Adrenal gland (tissue), 9 donors: ENCODE measurements at regions not wholly inside any gene's neighbourhood (a gene's known extent, or its start where the extent isn't known, plus 50 kb on each side); places are given as distances from the start of the nearest gene placed in this dataset.

Source experiments
- DNase-seq, 7 donors: peaks; one replicate each; pipeline ENCODE4 v3.0.0-alpha.2; 2019 to 2020
- H3K27ac ChIP-seq, 5 donors: fragments of 200-600 bp; sonication (generic) in 4 of 5; 1 replicate in 3 of 5; 2 replicates in 2 of 5; pipeline versions ENCODE4 v1.5.1 to v1.8.0; 2016 to 2020; ENCODE audit warnings: mild to moderate bottlenecking in 1 of 5
- H3K27me3 ChIP-seq: fragments of 200-600 bp; 2 replicates; pipeline ENCODE4 v1.8.0; 2021
- H3K36me3 ChIP-seq, 2 donors: fragments of 200-600 bp; replicated peaks in 1 of 2; 1 replicate in 1 of 2; 2 replicates in 1 of 2; pipeline versions ENCODE4 v1.5.1 to v1.8.0; 2018 to 2022
- H3K4me1 ChIP-seq, 2 donors: fragments of 200-600 bp; replicated peaks in 1 of 2; 1 replicate in 1 of 2; 2 replicates in 1 of 2; pipeline versions ENCODE4 v1.5.1 to v1.8.0; 2018 to 2021
- H3K4me3 ChIP-seq, 4 donors: fragments of 200-600 bp; sonication (generic) in 3 of 4; one replicate each; pipeline ENCODE4 v1.5.1; 2016 to 2018
- H3K9me3 ChIP-seq, 3 donors: fragments of 200-600 bp; sonication (generic) in 1 of 3; replicated peaks in 1 of 3; 1 replicate in 2 of 3; 2 replicates in 1 of 3; pipeline versions ENCODE4 v1.5.1 to v1.8.0; 2016 to 2021
- POLR2A ChIP-seq, 2 donors: fragments of 450-650 bp; IDR thresholded peaks; one replicate each; pipeline ENCODE4 v1.6.1; 2017; ENCODE audit warnings: antibody characterized with exemption in 2 of 2, mild to moderate bottlenecking in 2 of 2, moderate library complexity in 1 of 2
- WGBS, 4 donors: extraction: QIAGEN DNeasy Blood & Tissue Kit in 2 of 4; methylation state at CpG; one replicate each; pipeline versions ENCODE4 v1.1.5 to v1.1.7; 2013 to 2017; 5-methylcytosine and 5-hydroxymethylcytosine counted together
- intact Hi-C, 2 donors: fragments of 100-400 bp; cut with DNase I; formaldehyde crosslinking; loops; one replicate each; pipeline versions ENCODE4 v1.14.1 to v1.15.0; 2022 to 2023
- TF ChIP-seq, protein P1 (sequence below), 6 experiments: fragments of 450-650 bp in 4 of 6; fragments of 200-600 bp in 2 of 6; sonication (generic) in 1 of 6; IDR thresholded peaks; 1 replicate in 5 of 6; 2 replicates in 1 of 6; pipeline versions ENCODE4 v1.5.1 to v1.8.0; 2016 to 2021; ENCODE audit warnings: antibody characterized with exemption in 6 of 6, mild to moderate bottlenecking in 2 of 6, moderate library complexity in 1 of 6
- donor health status: healthy with polysubstance abuse.
- donor health status: Bipolar disorder and iron deficiency.
- donor health status: DM: yes; HTN: yes; CAD: no.
- donor health status: DM: no; HTN: no; CAD: no.
- donor health status: DM: no; HTN: no; CAD: no.

DNA sequence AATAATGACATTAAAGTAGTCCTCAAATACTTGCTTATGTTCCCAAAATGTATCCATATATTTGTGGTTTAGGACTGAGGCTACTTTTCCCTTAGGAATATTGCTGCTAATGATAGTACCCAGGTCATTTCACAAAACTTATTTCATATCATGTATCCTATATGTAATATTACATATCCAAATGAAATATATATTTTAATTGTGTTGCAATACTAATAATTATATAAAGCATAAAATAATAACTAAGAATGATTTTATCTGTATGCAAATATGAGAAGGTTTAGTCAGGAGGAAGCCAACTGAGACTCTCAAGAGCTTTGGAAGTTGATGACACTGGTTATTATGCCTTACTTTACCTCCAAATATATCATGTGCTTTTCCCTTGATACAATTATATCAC, 231.5 kb upstream of the KLF14 start:
- DNase-seq: no peak
- no peaks in the 10 kb centered on the region for H3K27me3 ChIP-seq
- peaks cover 0 to 20% of the 10 kb centered on the region in 2 donors for H3K36me3 ChIP-seq
- H3K27ac ChIP-seq: no peak overlapping the region
- H3K9me3 ChIP-seq: no peaks in the 10 kb centered on the region
- intact Hi-C loops: no loop called here
- no peak for TF ChIP-seq POLR2A (IDR thresholded peaks at IDR 0.05)
- TF ChIP-seq, protein P1, sequence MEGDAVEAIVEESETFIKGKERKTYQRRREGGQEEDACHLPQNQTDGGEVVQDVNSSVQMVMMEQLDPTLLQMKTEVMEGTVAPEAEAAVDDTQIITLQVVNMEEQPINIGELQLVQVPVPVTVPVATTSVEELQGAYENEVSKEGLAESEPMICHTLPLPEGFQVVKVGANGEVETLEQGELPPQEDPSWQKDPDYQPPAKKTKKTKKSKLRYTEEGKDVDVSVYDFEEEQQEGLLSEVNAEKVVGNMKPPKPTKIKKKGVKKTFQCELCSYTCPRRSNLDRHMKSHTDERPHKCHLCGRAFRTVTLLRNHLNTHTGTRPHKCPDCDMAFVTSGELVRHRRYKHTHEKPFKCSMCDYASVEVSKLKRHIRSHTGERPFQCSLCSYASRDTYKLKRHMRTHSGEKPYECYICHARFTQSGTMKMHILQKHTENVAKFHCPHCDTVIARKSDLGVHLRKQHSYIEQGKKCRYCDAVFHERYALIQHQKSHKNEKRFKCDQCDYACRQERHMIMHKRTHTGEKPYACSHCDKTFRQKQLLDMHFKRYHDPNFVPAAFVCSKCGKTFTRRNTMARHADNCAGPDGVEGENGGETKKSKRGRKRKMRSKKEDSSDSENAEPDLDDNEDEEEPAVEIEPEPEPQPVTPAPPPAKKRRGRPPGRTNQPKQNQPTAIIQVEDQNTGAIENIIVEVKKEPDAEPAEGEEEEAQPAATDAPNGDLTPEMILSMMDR (IDR thresholded peaks at IDR 0.05): no peak
- peaks cover 11 to 48% of the 10 kb centered on the region in 2 donors for H3K4me1 ChIP-seq
- no peak overlapping the region for H3K4me3 ChIP-seq

DNA sequence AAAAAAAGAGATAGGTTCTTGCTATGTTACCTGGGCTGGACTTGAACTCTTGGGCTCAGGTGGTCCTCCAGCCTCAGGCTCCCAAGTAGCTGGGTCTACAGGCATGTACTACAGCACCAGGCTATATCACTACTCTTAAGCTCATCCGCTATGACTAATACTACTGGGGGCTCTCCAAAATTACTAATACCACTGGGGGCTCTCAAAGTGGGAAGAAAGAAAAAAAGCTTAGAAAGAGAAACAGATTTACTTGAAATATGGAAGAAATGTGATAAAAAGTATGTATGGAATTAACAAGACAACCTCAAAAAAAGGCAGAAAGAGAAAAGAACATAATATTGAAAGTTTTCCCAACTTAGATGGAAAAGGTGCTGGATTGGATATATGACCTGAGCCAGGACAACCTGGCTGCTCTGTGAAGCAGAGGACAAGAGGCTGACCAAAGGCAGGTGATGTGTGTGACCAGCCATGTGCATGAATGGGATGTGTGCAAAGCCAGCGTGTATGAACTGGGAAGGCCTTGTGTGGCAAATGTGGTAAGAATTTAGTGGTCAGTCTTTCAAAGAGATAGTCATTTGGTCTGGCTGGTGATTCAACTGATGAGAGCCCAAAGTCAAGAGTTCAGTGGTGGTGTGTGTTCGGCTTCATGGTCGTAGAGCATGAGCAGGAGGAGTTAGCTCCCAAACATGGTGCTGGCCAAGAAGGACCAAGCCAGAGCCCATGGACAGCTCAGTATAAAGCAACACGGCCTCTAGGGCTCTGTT, 232.4 kb upstream of the KLF14 start:
- peaks cover 14 to 46% of the 10 kb centered on the region in 2 donors for H3K4me1 ChIP-seq
- no peaks in the 10 kb centered on the region for H3K9me3 ChIP-seq
- peaks cover 0 to 20% of the 10 kb centered on the region in 2 donors for H3K36me3 ChIP-seq
- H3K4me3 ChIP-seq: no peak overlapping the region
- WGBS, 4 donors: 91 to 96% (median 94%) methylated on average over 5 of the region's 5 CpGs
- TF ChIP-seq, protein P1 (IDR thresholded peaks at IDR 0.05): no peak
- no peak for TF ChIP-seq POLR2A (IDR thresholded peaks at IDR 0.05)
- DNase-seq: no peak
- no peak overlapping the region for H3K27ac ChIP-seq
- no peaks in the 10 kb centered on the region for H3K27me3 ChIP-seq
- intact Hi-C loops: no loop called here

DNA sequence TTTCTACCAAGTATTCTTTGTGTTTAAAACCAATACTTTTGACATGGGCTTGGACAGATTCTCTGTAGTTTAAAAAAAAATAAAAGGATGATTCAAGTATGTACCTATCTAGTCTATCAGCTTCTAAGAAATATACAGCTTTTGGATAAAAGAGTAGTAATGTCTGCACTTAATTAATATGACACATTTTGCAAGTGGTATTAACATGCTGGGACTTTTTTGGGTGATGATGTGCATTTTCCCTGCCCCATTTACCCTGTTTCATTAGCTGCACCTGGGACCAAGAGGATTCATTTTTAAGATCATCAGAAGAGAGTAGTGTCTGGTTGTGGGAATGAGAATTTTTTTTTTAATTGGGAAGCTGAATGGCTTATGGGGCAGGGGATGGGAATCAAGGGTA, 236.2 kb upstream of the KLF14 start:
- Histone ChIP-seq H3K27me3 (no peaks in the 10 kb centered on the region), H3K27ac (peak overlapping the region in 2 of 5 donors; percentile 46 to 78), H3K36me3 (peaks cover 0 to 20% of the 10 kb centered on the region in 2 donors), H3K4me3 (no peak overlapping the region), H3K4me1 (peaks cover 6 to 26% of the 10 kb centered on the region in 2 donors), H3K9me3 (no peaks in the 10 kb centered on the region)
- no peak for TF ChIP-seq POLR2A (IDR thresholded peaks at IDR 0.05)
- TF ChIP-seq, protein P1 (IDR thresholded peaks at IDR 0.05): no peak
- DNase-seq: no peak
- intact Hi-C loops: no loop called here

DNA sequence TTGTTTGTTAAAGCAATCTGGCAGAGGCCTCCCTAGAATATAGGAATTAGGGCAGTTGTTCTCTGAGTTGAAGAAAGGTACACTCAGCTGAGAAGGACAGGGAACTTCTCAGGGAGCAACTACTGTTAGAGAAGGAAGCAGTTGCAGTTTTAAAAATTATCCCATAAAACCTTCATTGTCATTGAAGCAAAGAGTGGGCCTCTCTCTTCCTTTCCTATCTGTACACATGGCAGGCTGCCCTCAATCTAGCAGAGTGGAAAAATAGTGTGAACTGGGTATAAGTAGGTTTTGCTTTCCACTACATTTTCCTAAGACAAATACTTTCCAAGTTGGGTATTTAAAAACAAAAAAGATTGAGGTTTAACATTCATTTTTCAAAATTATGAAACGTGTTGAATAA, 236.7 kb upstream of the KLF14 start:
- Histone ChIP-seq H3K36me3 (peaks cover 0 to 16% of the 10 kb centered on the region in 2 donors), H3K27ac (peak overlapping the region in 2 of 5 donors; percentile 46 to 78), H3K4me1 (peaks cover 6 to 26% of the 10 kb centered on the region in 2 donors), H3K27me3 (no peaks in the 10 kb centered on the region), H3K9me3 (no peaks in the 10 kb centered on the region), H3K4me3 (no peak overlapping the region)
- peak in 3 of 7 donors; percentile 53 to 75 (median 63) for DNase-seq
- TF ChIP-seq POLR2A (IDR thresholded peaks at IDR 0.05): no peak
- TF ChIP-seq, protein P1 (IDR thresholded peaks at IDR 0.05): no peak
- intact Hi-C loops: no loop called here
- 15 to 28% (median 26%) methylated on average over 1 of the region's 1 CpG for WGBS, 4 donors
